Right atrium auricular region (tissue), 2 donors: ENCODE measurements at regions not wholly inside any gene's neighbourhood (a gene's known extent, or its start where the extent isn't known, plus 50 kb on each side); places are given as distances from the start of the nearest gene placed in this dataset.
A peak's percentile ranks its signal among the peaks of the same experiment; 100 is the strongest.

Source experiments
- DNase-seq: peaks from one replicate; pipeline ENCODE4 v3.0.0-alpha.2; 2019; ENCODE audit warnings: low spot score
- H3K27ac ChIP-seq, 2 donors: fragments of 200-600 bp; sonication (generic); 1 replicate in 1 of 2; 2 replicates in 1 of 2; pipeline ENCODE4 v1.5.1; 2016 to 2019
- H3K27me3 ChIP-seq, 2 donors: fragments of 200-600 bp; sonication (generic); one replicate each; pipeline versions ENCODE4 v1.5.1 to v1.6.0; 2017 to 2019
- H3K36me3 ChIP-seq: fragments of 200-600 bp; sonication (generic); one replicate; pipeline ENCODE4 v1.5.1; 2016
- H3K4me1 ChIP-seq, 2 donors: fragments of 200-600 bp; sonication (generic); one replicate each; pipeline versions ENCODE4 v1.5.1 to v1.6.0; 2017 to 2019
- H3K4me3 ChIP-seq, 2 donors: fragments of 200-600 bp; sonication (generic); 1 replicate in 1 of 2; 2 replicates in 1 of 2; pipeline ENCODE4 v1.5.1; 2017 to 2019; ENCODE audit warnings: mild to moderate bottlenecking in 1 of 2, moderate library complexity in 1 of 2
- H3K9me3 ChIP-seq, 2 donors: fragments of 200-600 bp; sonication (generic); one replicate each; pipeline ENCODE4 v1.5.1; 2019
- CTCF ChIP-seq, 2 donors: fragments of 200-600 bp; sonication (generic); IDR thresholded peaks; one replicate each; pipeline ENCODE4 v1.5.1; 2019; ENCODE audit warnings: antibody characterized with exemption in 2 of 2

GRCh38 chr11:15829312-15829711 is 527.0 kb downstream of the SOX6 start:
- H3K36me3 ChIP-seq = no peaks in the 10 kb centered on the region
- H3K4me1 ChIP-seq = peaks cover 0 to 33% of the 10 kb centered on the region in 2 donors
- no peak for TF ChIP-seq CTCF (IDR thresholded peaks at IDR 0.05)
- H3K9me3 ChIP-seq = no peaks in the 10 kb centered on the region
- no peak for DNase-seq
- no peak overlapping the region for H3K4me3 ChIP-seq
- H3K27me3 ChIP-seq = no peaks in the 10 kb centered on the region
- peak overlapping the region in 1 of 2 donors; percentile 59 for H3K27ac ChIP-seq

- Histone ChIP-seq H3K27me3 (no peaks in the 10 kb centered on the region), H3K27ac (no peak overlapping the region), H3K4me1 (peaks cover 0 to 33% of the 10 kb centered on the region in 2 donors), H3K36me3 (no peaks in the 10 kb centered on the region), H3K4me3 (no peak overlapping the region), H3K9me3 (no peaks in the 10 kb centered on the region)
- no peak for DNase-seq
- TF ChIP-seq CTCF (IDR thresholded peaks at IDR 0.05) = no peak
Measured at GRCh38 chr11:15830741-15831428, 525.5 kb downstream of the SOX6 start.

DNA sequence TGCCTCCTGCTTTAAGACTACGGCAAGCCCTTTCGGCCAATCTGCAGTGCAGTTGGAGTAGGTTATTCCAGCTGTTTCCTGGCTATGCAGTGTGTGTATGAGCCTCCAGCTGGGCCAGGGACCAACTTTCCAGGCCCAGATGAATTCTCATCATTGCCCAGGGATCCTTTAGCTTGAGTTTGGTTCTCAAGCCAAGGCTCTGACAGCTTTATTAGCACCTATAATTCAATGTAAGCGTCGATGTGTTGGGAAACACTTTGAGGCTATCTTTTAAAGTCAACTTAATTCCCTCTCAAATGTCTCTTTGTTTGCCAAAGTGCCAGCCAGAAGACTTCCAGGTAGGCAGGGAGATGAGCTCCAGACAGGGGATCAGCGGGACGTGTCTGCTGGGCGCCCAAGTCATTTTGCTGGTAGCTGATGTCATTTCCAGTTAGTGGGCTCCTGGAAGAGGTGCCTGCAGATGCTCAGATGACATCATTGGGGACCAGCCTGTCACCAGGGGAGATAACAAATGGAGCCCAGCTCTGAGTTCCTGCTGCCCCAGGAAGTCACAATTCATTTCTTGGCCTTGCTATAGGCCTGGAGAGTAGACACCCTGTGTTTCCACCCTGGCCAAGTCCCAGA is 520.4 kb downstream of the SOX6 start:
- no peak overlapping the region for H3K27ac ChIP-seq
- no peaks in the 10 kb centered on the region for H3K36me3 ChIP-seq
- DNase-seq = no peak
- H3K27me3 ChIP-seq = no peaks in the 10 kb centered on the region
- no peak overlapping the region for H3K4me3 ChIP-seq
- no peaks in the 10 kb centered on the region for H3K9me3 ChIP-seq
- no peaks in the 10 kb centered on the region for H3K4me1 ChIP-seq
- no peak for TF ChIP-seq CTCF (IDR thresholded peaks at IDR 0.05)

DNA sequence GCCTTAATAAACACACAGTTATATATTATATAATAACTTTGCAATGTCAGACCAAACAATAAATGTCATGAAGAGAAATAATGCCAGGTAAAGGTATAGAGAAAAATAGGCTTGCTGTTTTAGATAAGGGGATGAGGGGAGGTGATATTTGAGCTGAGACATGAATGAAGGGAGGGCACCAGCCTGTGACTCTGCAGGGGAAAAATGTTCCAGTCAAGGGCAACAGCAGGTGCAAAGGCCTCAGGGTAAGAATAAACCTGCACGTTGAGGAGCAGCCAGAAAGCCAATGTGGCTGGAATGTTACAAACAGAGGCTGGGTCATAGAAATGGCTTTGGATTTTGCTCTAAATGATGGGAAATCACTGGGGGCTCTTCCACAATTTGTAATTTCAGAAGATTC is 519.6 kb downstream of the SOX6 start:
- TF ChIP-seq CTCF (IDR thresholded peaks at IDR 0.05) = no peak
- no peaks in the 10 kb centered on the region for H3K9me3 ChIP-seq
- no peaks in the 10 kb centered on the region for H3K27me3 ChIP-seq
- no peak for DNase-seq
- H3K36me3 ChIP-seq = no peaks in the 10 kb centered on the region
- no peak overlapping the region for H3K4me3 ChIP-seq
- peaks cover 0 to 3% of the 10 kb centered on the region in 2 donors for H3K4me1 ChIP-seq
- H3K27ac ChIP-seq = no peak overlapping the region

- no peak overlapping the region for H3K4me3 ChIP-seq
- DNase-seq = no peak
- no peaks in the 10 kb centered on the region for H3K9me3 ChIP-seq
- peaks cover 0 to 14% of the 10 kb centered on the region in 2 donors for H3K4me1 ChIP-seq
- no peak overlapping the region for H3K27ac ChIP-seq
- H3K27me3 ChIP-seq = no peaks in the 10 kb centered on the region
- no peak for TF ChIP-seq CTCF (IDR thresholded peaks at IDR 0.05)
- H3K36me3 ChIP-seq = no peaks in the 10 kb centered on the region
Measured at GRCh38 chr11:15837901-15838489, 518.4 kb downstream of the SOX6 start.
